Activated CD4-positive, CD25-positive, alpha-beta regulatory T cell treated with anti-CD3 and anti-CD28 coated beads, Interleukin-2, amount 50 U/mL, for 24 hours (primary cell): ENCODE measurements at regions not wholly inside any gene's neighbourhood (a gene's known extent, or its start where the extent isn't known, plus 50 kb on each side); places are given as distances from the start of the nearest gene placed in this dataset.
"Not testable (repeated sequence)": the region's sequence is repeated elsewhere in the genome, so short reads cannot be mapped to it uniquely, and the experiment has no call there.

Experiments used
- ATAC-seq, 2 donors: fragments of 150-1000 bp; cut with Tn5 transposase; one replicate each; pipeline ENCODE4 v1.10.0; 2021; ENCODE audit warnings: mild to moderate bottlenecking in 1 of 2, moderate library complexity in 1 of 2

GRCh38 chr2:91742973-91743490 lies 3051.6 kb downstream of the RPIA start:
- ATAC-seq, result not testable (repeated sequence)

GRCh38 chr2:91743910-91744309 lies 3052.4 kb downstream of the RPIA start:
- ATAC-seq, result not testable (repeated sequence)

GRCh38 chr2:91744700-91745141 lies 3053.2 kb downstream of the RPIA start:
- ATAC-seq, result not testable (repeated sequence)

GRCh38 chr2:91748902-91749301 lies 3057.4 kb downstream of the RPIA start:
- peak; percentile 41 to 51 for ATAC-seq

GRCh38 chr2:91749665-91750064 lies 3058.2 kb downstream of the RPIA start:
- not testable (repeated sequence) for ATAC-seq

- not testable (repeated sequence) for ATAC-seq
Observed at GRCh38 chr2:91759361-91759941, 3068.0 kb downstream of the RPIA start.

- ATAC-seq, result not testable (repeated sequence)
Observed at GRCh38 chr2:91760672-91761071, 3069.2 kb downstream of the RPIA start.

GRCh38 chr2:91762312-91762711 lies 3070.8 kb downstream of the RPIA start:
- not testable (repeated sequence) for ATAC-seq

- not testable (repeated sequence) for ATAC-seq
Observed at GRCh38 chr2:91763710-91764109, 3072.2 kb downstream of the RPIA start.

GRCh38 chr2:91764581-91765002 lies 3073.1 kb downstream of the RPIA start:
- ATAC-seq, result not testable (repeated sequence)

GRCh38 chr2:91765018-91765754 lies 3073.7 kb downstream of the RPIA start:
- not testable (repeated sequence) for ATAC-seq

- not testable (repeated sequence) for ATAC-seq
Observed at GRCh38 chr2:91766349-91767048, 3075.0 kb downstream of the RPIA start.

GRCh38 chr2:91768301-91768700 lies 3076.8 kb downstream of the RPIA start:
- not testable (repeated sequence) for ATAC-seq

GRCh38 chr2:91768997-91769396 lies 3077.5 kb downstream of the RPIA start:
- ATAC-seq, result not testable (repeated sequence)

- ATAC-seq, result not testable (repeated sequence)
Observed at GRCh38 chr2:91770046-91770575, 3078.6 kb downstream of the RPIA start.

GRCh38 chr2:91771604-91772003 lies 3080.1 kb downstream of the RPIA start:
- not testable (repeated sequence) for ATAC-seq

GRCh38 chr2:91772240-91772937 lies 3080.9 kb downstream of the RPIA start:
- ATAC-seq, result not testable (repeated sequence)

- ATAC-seq, result not testable (repeated sequence)
Observed at GRCh38 chr2:91773810-91774209, 3082.3 kb downstream of the RPIA start.

GRCh38 chr2:91775193-91775592 lies 3083.7 kb downstream of the RPIA start:
- ATAC-seq, result not testable (repeated sequence)

GRCh38 chr2:91780324-91780723 lies 3088.9 kb downstream of the RPIA start:
- ATAC-seq, result not testable (repeated sequence)

- ATAC-seq, result not testable (repeated sequence)
Observed at GRCh38 chr2:91809391-91809790, 3061.8 kb upstream of the TEKT4 start.
